ENCODE measurements at regions not wholly inside any gene's neighbourhood (a gene's known extent, or its start where the extent isn't known, plus 50 kb on each side); places are given as distances from the start of the nearest gene placed in this dataset.

DNA sequence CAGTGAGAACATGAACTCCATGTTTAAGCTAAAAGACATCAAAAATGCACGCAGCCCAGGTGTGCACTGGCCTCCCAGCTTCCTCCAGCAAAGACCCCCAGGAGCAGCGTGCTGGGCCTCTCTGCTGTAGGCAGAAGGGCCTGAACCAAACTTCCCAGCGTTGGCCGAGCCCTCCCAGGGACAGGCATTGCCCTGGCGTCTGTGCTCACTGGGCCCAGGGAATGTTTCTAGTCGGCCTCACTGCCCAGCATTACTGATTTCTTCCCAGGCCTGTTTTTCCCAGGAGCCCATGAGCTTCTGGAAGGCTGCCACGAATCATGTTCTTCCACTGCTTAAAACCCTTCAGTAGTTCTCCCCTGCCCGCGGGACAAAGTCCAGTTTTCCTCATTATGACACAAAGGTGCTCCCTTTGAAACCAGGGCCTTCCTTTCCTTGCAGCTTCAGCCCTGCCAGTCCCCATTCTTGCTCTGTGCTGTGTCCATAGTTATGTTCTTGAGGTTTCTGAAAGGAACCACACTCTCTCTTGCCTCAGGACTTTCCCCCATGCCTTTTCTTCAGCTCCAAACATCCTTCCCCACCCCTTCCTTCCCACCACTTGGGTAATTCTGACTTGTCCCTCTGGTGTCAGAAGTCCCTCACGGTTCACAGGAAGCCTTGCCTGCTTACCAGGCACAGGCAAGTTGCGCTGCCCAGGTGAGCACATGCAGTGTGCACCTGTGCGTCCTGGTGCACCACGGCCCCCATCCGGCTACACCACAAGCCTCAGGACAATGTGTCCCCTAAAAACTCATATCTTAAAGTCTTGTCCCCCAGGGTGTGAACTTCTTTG, 93.4 kb upstream of the ENPP6 start:
- H3K27ac ChIP-seq = no peak overlapping the region
- DNase-seq (ENCODE audit: low read depth, low spot score) = no peak

DNA sequence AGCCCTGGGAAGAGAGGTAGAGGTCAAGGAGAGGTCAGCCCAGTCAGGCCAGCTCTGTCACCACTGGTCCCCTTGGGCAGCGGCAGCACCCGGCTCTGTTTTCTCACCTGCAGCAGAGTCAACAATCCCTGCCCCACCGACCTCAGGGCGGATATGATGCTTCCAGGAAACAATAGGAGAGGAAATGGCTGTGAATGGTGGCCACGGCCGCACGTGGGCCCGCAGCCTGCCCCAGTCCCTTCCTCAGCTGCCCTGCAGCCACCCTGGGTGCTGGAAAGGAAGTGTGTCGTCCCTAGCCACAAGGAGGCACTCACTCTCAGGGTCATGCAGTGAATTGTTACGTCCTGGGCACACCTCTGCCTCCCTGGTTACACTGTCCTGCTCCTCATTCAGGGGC, 92.5 kb upstream of the ENPP6 start:
- no peak for DNase-seq (ENCODE audit: low read depth, low spot score)
- H3K27ac ChIP-seq = no peak overlapping the region

DNA sequence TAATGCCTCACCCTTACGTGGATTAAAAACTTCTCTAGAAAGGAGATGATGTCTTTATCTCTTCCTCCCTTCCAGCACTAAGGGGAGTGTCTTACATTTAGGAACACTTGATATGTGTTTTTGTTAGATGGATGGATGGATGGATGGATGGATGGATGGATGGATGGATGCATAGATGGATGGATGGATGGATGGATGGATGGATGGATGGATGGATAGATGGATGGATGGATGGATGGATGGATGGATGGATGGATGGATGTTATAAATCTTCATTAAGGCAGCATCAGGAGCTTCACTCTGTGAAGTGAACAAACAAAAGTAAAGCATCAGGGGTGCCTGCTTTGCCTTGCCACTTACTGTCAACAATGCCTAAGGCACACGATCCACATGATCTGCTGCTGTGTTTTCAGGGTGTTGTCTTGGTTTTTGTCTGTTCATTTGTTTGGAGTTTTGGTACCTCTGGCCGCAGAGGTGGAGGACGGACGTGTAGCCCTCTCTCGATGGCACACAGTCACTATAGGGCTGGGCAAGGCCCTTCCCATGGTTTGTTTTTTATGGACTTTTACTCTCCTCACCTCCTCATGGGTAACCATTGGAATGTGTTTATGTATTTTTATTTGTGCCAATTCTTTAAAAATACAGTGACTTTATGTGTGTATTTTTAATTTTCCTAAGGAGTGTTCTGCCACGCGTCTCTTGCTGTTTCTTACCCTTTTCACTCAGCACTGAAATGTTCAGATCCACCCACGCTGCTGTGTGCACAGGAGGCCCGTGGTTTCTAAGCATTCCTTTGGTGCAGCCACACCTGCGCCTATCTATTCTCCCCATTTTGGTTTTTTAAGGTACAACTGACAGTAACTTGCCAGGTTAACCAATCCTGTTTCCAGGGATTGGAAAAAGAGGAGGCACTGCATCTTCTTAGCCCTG, 91.8 kb upstream of the ENPP6 start:
- no peak overlapping the region for H3K27ac ChIP-seq
- no peak for DNase-seq (ENCODE audit: low read depth, low spot score)

DNA sequence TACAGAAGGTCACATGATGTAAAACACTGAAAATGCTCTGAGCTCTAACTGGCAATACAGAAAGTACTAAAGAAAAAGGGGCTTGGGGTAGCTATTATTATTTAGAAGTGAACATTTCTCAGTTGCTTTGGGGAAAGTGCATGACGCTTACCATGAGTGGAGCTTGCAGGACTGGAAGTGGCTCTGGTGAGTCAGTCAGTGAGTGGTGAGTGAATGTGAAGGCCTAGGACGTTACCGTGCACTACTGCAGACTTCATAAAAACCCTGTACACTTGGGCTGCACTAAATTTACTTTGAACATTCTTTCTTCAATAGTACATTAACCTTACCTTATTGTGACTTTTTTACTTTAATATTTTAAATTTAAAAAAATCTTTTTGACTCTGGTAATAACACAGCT, 89.3 kb upstream of the ENPP6 start:
- no peak for DNase-seq (ENCODE audit: low read depth, low spot score)
- no peak overlapping the region for H3K27ac ChIP-seq

DNA sequence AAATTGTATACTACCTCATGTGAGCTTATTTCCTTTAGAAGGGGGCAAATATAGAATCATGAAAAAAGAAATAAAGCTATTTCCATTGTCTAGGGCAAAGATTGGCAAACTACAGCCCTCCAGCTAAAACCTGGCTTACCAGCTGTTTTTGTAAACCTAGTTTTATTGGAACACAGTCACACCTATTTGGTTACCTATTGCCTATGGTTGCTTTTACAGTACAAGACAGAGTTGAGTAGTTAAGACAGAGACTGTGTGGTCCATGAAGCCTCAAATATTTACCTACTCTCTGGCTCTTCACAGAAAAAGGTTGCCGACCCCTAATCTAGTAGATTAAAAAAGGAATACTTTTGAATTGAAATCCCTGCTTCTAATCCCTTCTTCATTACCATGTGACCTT, 88.8 kb upstream of the ENPP6 start:
- no peak overlapping the region for H3K27ac ChIP-seq
- no peak for DNase-seq (ENCODE audit: low read depth, low spot score)

DNA sequence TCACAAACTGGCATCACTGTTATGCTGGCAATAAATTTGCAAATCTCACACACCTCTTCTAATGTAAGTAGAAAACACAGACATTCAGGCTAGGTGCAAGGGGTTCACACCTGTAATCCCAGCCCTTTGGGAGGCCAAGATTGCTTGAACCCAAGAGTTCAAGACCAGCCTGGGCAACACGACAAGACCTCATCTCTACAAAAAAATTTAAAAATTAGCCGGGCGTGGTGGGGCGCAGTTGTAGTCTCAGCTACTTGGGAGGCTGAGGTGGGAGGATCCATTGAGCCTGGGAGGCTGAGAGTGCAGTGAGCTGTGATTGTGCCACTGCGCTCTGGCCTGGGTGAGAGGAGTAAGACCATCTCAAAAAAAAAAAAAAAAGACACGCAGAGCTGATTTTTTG, 83.1 kb upstream of the ENPP6 start:
- no peak overlapping the region for H3K27ac ChIP-seq
- no peak for DNase-seq (ENCODE audit: low read depth, low spot score)

DNA sequence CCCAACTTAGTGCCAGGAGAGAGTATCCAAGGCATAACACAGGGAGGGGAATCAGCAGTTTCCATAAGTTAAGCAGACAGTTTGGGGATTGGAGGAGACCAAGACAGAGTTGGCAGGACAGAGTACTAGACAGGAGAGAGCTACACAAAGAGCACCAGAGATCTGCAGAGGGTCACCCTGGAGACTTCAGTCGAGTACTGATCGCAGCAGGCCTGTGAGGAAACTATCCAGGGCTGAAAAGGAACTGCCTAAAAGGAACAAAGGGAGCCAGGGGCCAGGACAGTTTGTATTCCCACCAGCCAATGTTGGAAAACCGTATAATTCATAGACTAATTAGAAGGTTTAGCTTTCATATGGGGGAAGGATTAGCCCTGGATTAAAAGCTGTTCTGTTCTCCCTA, 80.6 kb upstream of the ENPP6 start:
- H3K27ac ChIP-seq = no peak overlapping the region
- no peak for DNase-seq (ENCODE audit: low read depth, low spot score)

DNA sequence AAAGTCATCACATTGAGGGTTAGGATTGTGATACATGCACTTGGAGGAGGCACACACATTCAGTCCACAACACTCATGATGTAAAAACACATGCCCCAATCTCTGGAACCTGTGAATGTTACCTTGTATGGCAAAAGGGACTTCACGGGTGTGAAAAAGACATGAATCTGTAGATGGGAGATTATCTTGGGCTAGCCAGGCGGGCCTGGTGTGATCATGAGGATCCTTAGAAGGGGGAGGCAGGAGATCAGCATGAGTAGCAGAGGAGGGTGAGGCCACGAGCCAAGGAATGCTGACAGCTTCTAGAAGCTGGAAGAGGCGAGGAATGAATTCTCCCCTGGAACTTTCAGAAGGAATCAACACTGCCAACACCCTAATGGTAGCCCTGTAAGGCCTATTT, 77.5 kb upstream of the ENPP6 start:
- DNase-seq (ENCODE audit: low read depth, low spot score) = no peak

DNA sequence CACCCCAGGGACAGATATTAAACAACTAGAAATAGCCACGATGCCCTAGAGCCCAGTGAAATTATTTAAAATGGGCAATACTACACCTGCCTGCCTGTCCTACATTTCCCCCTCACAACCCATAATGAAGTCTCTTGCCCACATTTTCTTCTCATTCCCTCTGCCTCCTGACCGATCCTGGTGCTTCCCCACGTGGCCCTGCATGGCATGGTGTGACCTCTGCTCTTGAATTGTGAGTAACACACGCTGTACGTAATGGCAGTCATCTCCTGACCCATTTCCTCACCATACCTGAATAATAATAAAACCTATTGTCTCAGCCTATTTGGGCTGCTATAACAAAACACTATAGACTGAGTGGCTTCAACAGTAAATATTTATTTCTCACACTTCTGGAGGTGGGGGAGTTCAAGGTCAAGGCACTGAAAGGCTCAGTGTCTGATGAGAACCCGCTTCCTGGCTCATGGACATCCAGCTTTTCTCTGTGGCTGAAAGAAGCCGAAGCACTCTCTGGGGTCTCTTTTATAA, 77.0 kb upstream of the ENPP6 start:
- no peak overlapping the region for H3K27ac ChIP-seq
- DNase-seq (ENCODE audit: low read depth, low spot score) = no peak

More for the DNA sequence above, 77.5 kb upstream of the ENPP6 start:
- no peak overlapping the region for H3K27ac ChIP-seq

DNA sequence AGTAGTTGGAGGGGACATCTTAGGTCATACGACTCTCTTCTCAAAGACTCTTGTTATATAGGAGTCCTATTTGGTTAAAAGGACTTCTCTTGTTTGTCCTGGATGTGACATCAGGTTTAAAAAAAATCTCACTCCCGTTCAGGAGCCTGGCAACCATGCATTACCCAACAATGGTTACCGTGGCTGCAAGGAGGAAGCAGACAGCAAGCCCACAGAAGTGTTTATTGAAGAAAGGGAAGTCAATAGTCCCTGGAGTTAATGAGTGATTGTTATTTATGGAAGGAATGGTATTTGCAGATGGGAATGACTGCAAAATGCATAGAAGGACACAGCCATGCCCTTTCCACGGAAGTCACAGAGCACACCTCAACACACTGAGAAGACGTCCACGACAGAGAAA, 75.9 kb upstream of the ENPP6 start:
- no peak overlapping the region for H3K27ac ChIP-seq
- DNase-seq (ENCODE audit: low read depth, low spot score) = no peak

DNA sequence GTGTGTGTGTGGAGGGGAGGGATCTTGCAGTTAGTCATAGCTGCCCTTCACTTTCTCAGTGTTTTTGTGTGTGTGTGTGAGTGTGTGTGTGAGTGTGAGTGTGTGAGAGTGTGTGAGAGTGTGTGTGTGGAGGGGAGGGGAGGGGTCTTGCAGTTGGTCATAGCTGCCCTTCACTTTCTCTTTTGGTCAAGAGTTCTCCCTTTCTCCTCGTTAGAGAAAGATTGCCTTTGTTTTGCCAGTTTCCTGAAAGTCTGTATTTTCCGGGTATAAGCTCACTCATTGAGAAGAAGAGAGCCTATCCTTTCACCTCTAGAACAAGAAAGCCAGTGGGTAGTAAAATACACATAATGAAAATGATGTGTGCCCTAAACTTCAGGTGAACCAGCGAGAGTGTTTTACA, 75.2 kb upstream of the ENPP6 start:
- H3K27ac ChIP-seq = no peak overlapping the region
- DNase-seq (ENCODE audit: low read depth, low spot score) = no peak

DNA sequence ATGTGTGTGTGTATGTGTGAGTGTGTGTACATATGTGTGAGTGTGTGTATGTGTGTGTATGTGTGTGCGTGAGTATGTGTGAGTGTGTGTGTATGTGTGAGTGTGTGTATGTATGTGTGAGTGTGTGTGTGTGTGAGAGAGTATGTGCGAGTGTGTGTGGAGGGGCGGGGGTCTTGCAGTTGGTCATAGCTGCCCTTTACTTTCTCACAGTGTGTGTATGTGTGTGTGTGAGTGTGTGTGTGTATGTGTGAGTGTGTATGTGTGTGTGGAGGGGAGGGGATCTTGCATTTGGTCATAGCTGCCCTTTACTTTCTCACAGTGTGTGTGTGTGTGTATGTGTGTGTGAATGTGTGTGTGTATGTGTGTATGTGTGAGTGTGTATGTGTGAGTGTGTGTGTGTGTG, 74.8 kb upstream of the ENPP6 start:
- no peak for DNase-seq (ENCODE audit: low read depth, low spot score)
- no peak overlapping the region for H3K27ac ChIP-seq

DNA sequence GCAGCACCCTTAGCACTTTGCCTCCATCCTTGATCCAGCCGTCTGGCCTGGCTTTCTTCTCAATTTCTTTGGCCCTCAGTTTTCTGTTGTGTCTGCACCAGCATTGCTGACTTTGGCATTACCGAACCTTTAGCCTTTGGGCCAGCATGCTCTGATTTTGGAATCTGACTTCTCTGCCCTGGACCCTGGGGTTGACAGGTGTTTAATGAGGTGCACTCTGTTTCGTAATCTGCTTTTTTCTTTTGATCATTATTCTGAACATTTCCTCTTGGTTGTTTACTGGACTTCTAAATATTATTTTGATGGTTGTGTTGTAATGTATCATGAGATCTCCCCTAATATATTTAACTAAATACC, 71.5 kb upstream of the ENPP6 start:
- peak overlapping the region; percentile 40 for H3K27ac ChIP-seq
- no peak for DNase-seq (ENCODE audit: low read depth, low spot score)

DNA sequence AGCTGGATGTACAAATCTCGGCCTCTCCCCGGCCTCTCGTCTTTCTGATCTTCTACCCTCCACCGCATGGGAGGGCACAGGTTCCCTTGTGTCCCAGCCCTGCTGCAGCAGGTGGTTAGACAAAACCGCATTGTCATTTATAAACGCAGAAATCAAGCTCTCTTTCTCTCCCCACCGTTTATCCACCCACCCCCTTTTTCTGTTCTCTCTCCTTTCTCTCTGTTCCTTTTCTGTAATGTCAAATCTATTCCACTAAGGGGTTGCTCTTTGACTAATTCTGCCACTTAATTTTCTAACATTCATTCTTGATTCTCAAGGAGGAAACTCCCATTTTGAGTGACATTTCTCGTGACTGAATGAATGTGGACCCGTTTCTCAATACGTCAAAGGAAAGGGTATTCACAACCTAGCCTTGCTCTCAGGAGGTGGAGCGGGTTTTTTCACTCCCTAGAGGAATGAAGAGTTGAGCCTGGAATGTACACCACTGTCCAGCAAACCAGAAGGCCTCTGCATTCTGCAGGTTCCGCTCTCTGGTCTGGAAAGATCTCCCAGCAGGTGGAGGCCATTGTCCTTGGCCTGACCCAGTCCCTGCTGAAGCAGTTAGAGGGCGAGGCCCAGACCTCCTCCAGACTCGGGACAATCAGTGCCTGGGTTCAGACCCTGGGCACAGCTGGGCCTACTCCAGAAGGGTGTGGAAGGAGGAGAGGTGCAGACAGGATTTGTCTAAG, 70.9 kb upstream of the ENPP6 start:
- DNase-seq (ENCODE audit: low read depth, low spot score) = no peak
- peak overlapping the region; percentile 40 for H3K27ac ChIP-seq

DNA sequence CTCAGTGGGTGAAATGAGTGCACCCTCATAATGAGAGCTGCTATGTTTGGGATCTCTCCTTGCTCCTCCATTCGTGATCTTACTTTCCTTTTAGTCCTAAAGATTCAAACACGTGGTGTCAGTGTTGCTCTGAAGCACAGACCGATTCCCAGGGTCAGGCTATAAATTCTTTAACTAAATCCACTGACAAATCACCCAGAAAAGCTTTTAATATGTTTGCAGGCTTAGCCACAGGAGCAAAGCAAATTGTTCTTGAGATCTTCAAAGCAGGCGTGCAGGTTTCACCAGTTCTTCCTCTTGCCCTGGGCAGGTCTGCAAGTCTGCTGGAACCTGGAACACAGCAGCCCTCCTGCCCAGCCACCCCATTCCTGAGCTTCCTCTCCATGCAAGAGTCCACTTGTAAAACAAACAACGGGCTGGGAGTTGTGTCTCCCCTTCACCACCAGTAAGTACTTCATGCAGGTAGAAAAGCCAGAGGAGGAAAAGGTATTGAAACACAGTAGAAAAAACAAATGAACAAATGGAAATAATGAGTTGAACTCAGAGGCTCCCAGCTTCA, 70.1 kb upstream of the ENPP6 start:
- DNase-seq (ENCODE audit: low read depth, low spot score) = peak; percentile 65
- H3K27ac ChIP-seq = peak overlapping the region; percentile 40

DNA sequence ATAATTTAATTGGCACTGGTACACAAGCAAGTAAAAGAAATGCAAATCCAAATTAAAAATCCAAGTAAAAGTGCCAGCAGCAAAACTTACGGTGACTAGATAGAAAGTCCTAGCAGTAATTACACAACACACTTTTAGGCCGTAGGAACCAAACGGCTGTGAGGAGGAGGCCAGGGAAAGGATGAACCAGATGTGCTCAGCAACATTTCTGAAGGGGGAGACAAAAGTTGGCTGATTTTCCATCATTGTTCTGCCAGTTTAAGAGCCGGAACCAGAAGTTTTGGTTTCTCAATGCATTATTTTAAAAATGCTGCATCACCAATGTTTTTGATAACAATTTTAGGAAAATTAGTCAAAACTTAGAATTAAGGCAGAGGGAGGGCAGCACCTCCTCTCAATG, 68.7 kb upstream of the ENPP6 start:
- no peak overlapping the region for H3K27ac ChIP-seq
- no peak for DNase-seq (ENCODE audit: low read depth, low spot score)

DNA sequence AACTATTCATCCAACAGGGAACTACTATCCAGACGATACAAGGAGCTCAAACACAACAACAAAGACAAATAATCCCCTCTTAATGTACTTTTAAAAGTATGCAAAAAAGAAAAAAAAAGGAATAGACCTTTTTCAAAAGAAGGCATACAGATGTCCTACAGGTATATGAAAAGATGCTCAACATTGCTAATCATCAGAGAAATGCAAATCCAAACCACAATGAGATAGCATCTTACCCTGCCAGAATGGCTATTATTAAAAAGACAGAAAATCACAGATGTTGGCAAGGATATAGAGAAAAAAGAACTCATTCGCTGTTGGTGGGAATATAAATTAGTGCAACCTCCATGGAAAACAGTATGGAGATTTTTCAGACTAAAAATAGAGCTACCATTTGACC, 67.1 kb upstream of the ENPP6 start:
- H3K27ac ChIP-seq = no peak overlapping the region
- no peak for DNase-seq (ENCODE audit: low read depth, low spot score)

DNA sequence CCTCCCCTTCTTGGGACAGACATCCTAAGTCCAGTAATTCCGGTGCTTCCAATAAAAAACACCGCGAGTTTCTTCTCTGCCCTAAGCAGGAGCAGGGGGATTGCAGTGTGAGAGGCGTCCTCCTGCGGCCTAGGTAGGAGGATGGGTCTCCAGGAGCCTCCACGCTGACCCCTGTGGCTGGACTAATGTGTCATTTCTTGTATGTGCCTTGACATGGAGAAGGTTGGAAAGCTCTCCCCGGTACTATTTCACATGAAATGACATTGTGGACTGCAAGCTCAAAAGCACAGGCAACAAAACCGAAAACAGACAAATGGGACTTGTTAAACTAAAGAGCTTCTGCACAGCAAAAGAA, 66.6 kb upstream of the ENPP6 start:
- no peak for DNase-seq (ENCODE audit: low read depth, low spot score)
- H3K27ac ChIP-seq = no peak overlapping the region

DNA sequence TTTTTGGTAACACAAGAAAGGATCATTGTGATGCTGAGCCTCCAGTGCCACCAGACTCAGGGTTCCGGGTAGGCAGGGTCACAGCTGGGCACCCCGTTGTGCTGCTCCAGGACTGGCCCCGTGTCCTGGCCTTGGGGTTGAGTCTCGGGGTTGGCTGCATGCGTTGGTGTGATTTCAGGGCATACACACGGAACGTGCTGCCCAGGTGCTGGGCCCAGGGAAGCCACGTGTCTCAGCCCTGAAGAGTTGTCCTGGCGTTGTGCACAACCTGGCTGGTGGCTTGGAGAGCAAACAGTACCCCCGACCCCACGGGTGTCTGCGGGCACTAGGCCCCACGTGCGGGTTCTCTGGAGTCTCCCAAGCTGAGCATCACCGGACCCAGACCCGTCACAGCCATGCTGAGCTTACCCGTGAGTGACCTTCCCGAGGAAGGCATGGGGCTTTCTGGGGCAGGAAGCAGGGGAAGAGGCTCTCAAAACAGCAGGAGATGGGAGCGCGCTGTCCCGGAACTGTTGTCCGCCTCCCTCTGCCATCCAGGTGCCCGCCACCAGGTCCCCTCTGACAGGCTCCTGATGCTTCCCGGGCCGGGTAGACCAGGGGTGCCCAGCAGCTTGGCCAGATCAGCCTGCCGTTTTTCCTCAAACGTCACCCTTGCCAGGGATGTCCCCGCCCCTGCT, 66.1 kb upstream of the ENPP6 start:
- DNase-seq (ENCODE audit: low read depth, low spot score) = no peak
- H3K27ac ChIP-seq = no peak overlapping the region
